ENCODE measurements at regions not wholly inside any gene's neighbourhood (a gene's known extent, or its start where the extent isn't known, plus 50 kb on each side); places are given as distances from the start of the nearest gene placed in this dataset.

DNA sequence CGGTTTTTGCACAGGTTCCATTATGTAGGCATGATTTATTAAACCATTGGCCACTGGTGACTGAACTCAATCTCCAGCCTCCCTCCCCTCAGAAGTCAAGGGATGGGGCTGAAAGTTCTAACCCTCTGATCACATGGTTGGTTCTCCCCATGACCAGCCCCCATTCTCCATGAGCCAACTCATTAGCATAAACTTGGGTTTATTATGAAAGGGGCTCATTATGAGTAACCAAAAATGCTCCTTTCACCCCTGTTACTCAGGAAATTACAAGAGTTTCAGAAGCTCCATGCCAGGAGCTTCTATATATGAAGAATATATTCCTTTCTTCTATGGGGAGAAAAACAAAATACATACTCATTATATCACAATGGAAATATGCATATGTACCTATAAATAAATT is 555.3 kb downstream of the HS3ST4 start:
- in situ Hi-C loops (cut with MboI) (no loop called here), intact Hi-C loops (cut with micrococcal nuclease; ENCODE audit: unreplicated experiment) (no loop called here)
- ATAC-seq (no peak), DNase-seq (ENCODE audit: low read depth, low spot score) (no peak), FAIRE-seq (no peak)
- no peak for TF ChIP-seq TCF7 (IDR thresholded peaks at IDR 0.05; ENCODE audit: borderline replicate concordance)
- TF ChIP-seq ATF7 (IDR thresholded peaks at IDR 0.05; ENCODE audit: low read depth) = no peak
- TF ChIP-seq IKZF1 (conservative IDR thresholded peaks at IDR 0.05) = no peak
- TF ChIP-seq, protein P1, sequence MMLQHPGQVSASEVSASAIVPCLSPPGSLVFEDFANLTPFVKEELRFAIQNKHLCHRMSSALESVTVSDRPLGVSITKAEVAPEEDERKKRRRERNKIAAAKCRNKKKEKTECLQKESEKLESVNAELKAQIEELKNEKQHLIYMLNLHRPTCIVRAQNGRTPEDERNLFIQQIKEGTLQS (IDR thresholded peaks at IDR 0.05; ENCODE audit: borderline replicate concordance, extremely low read depth, low read depth, low read length) = no peak
- TF ChIP-seq PAX8 (IDR thresholded peaks at IDR 0.05) = no peak
- TF ChIP-seq SMAD5 (IDR thresholded peaks at IDR 0.05; ENCODE audit: low read depth) = no peak
- TF ChIP-seq, protein P2, sequence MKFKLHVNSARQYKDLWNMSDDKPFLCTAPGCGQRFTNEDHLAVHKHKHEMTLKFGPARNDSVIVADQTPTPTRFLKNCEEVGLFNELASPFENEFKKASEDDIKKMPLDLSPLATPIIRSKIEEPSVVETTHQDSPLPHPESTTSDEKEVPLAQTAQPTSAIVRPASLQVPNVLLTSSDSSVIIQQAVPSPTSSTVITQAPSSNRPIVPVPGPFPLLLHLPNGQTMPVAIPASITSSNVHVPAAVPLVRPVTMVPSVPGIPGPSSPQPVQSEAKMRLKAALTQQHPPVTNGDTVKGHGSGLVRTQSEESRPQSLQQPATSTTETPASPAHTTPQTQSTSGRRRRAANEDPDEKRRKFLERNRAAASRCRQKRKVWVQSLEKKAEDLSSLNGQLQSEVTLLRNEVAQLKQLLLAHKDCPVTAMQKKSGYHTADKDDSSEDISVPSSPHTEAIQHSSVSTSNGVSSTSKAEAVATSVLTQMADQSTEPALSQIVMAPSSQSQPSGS (IDR thresholded peaks at IDR 0.05; ENCODE audit: low read length) = no peak
- no peak for TF ChIP-seq ZBTB33 (IDR thresholded peaks at IDR 0.05)
- TF ChIP-seq SP1 (IDR thresholded peaks at IDR 0.05; ENCODE audit: low read depth, low read length) = no peak
- TF ChIP-seq BRCA1 (IDR thresholded peaks at IDR 0.05; ENCODE audit: low read depth, low read length) = no peak
- no peak for TF ChIP-seq ETV6 (conservative IDR thresholded peaks at IDR 0.05 in 1 of 2, IDR thresholded peaks at IDR 0.05 in 1 of 2; ENCODE audit: borderline replicate concordance in 1 of 2, low read depth in 1 of 2)
- no peak for TF ChIP-seq CHD4 (IDR thresholded peaks at IDR 0.05)
- TF ChIP-seq USF2 (IDR thresholded peaks at IDR 0.05; ENCODE audit: borderline replicate concordance, low read depth, low read length) = no peak
- TF ChIP-seq MTA2 (IDR thresholded peaks at IDR 0.05; ENCODE audit: low read depth) = no peak
- no peak for TF ChIP-seq ZNF622 (IDR thresholded peaks at IDR 0.05)
- TF ChIP-seq RELA (IDR thresholded peaks at IDR 0.05; ENCODE audit: borderline replicate concordance, partially characterized antibody) = no peak
- no peak for TF ChIP-seq TARDBP (IDR thresholded peaks at IDR 0.05; ENCODE audit: borderline replicate concordance)
- TF ChIP-seq SREBF2 (IDR thresholded peaks at IDR 0.05; ENCODE audit: low read length) = no peak
- TF ChIP-seq, protein P3, sequence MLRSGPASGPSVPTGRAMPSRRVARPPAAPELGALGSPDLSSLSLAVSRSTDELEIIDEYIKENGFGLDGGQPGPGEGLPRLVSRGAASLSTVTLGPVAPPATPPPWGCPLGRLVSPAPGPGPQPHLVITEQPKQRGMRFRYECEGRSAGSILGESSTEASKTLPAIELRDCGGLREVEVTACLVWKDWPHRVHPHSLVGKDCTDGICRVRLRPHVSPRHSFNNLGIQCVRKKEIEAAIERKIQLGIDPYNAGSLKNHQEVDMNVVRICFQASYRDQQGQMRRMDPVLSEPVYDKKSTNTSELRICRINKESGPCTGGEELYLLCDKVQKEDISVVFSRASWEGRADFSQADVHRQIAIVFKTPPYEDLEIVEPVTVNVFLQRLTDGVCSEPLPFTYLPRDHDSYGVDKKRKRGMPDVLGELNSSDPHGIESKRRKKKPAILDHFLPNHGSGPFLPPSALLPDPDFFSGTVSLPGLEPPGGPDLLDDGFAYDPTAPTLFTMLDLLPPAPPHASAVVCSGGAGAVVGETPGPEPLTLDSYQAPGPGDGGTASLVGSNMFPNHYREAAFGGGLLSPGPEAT (IDR thresholded peaks at IDR 0.05; ENCODE audit: low read depth) = no peak
- Histone ChIP-seq H3K9ac (ENCODE audit: control insufficient read depth, insufficient read depth, low read length) (no peak overlapping the region), H2AFZ (ENCODE audit: control insufficient read depth, low read depth, low read length) (no peak overlapping the region), H3K36me3 (ENCODE audit: control insufficient read depth in 2 of 2, insufficient read depth in 2 of 2, low read length in 1 of 2) (no peaks in the 10 kb centered on the region), H4K20me1 (ENCODE audit: control insufficient read depth, insufficient read depth) (no peaks in the 10 kb centered on the region), H3K79me2 (ENCODE audit: control insufficient read depth, insufficient read depth, low read length) (no peaks in the 10 kb centered on the region), H3K4me2 (ENCODE audit: control insufficient read depth, insufficient read depth) (no peak overlapping the region), H3K4me3 (no peak overlapping the region), H3K4me1 (ENCODE audit: control insufficient read depth, insufficient read depth, low read length) (no peaks in the 10 kb centered on the region), H3K27ac (ENCODE audit: control insufficient read depth, insufficient read depth) (no peak overlapping the region), H3K27me3 (replicated peaks in 1 of 2; ENCODE audit: control insufficient read depth in 2 of 2, insufficient read depth in 2 of 2, low read length in 1 of 2) (no peaks in the 10 kb centered on the region), H3K9me3 (replicated peaks; ENCODE audit: control insufficient read depth, insufficient read depth, low read length) (no peaks in the 10 kb centered on the region)
- WGBS (ENCODE audit: insufficient coverage, insufficient replicate concordance, low lambda C conversion rate, missing lambda C conversion rate) = 8% methylated on average over 1 of the region's 1 CpG
- CTCF ChIA-PET = no interaction called here
- SMC1A ChIA-PET (ENCODE audit: uncharacterized antibody, unreplicated experiment) = no interaction called here
- BruUV-seq (replicated peaks) = no TSS peak
- POLR2A ChIA-PET = no interaction called here
- RAD21 ChIA-PET (ENCODE audit: unreplicated experiment) = no interaction called here

Data from GM12878 (cell line).